ENCODE measurements at regions not wholly inside any gene's neighbourhood (a gene's known extent, or its start where the extent isn't known, plus 50 kb on each side); places are given as distances from the start of the nearest gene placed in this dataset.
"Not testable (repeated sequence)": the region's sequence is repeated elsewhere in the genome, so short reads cannot be mapped to it uniquely, and the experiment has no call there.

GRCh38 chr7:136114467-136114866, 137.3 kb upstream of the MTPN start:
- not testable (repeated sequence) for H3K27ac ChIP-seq (ENCODE audit: low read depth in 1 of 3, low read length in 2 of 3); H3K36me3 ChIP-seq (ENCODE audit: control insufficient read depth in 3 of 3, insufficient read depth in 2 of 3, low read depth in 1 of 3, low read length in 3 of 3); DNase-seq; H3K9me3 ChIP-seq (ENCODE audit: control insufficient read depth in 2 of 2, insufficient read depth in 1 of 2, low read depth in 1 of 2, low read length in 1 of 2); H3K4me1 ChIP-seq (ENCODE audit: control insufficient read depth in 3 of 3, insufficient read depth in 2 of 3, low read depth in 1 of 3, low read length in 2 of 3); FAIRE-seq; H3K27me3 ChIP-seq (ENCODE audit: control insufficient read depth in 3 of 3, insufficient read depth in 3 of 3, low read length in 3 of 3); H3K4me3 ChIP-seq (ENCODE audit: low read depth in 1 of 3, low read length in 3 of 3)
- WGBS, 3 donors = 67 to 76% (median 70%) methylated on average over 6 of the region's 6 CpGs

GRCh38 chr7:136109037-136109436, 131.9 kb upstream of the MTPN start:
- not testable (repeated sequence) for H3K4me1 ChIP-seq (ENCODE audit: control insufficient read depth in 3 of 3, insufficient read depth in 2 of 3, low read depth in 1 of 3, low read length in 2 of 3); H3K36me3 ChIP-seq (ENCODE audit: control insufficient read depth in 3 of 3, insufficient read depth in 2 of 3, low read depth in 1 of 3, low read length in 3 of 3); DNase-seq; H3K27ac ChIP-seq (ENCODE audit: low read depth in 1 of 3, low read length in 2 of 3); FAIRE-seq; H3K4me3 ChIP-seq (ENCODE audit: low read depth in 1 of 3, low read length in 3 of 3); H3K27me3 ChIP-seq (ENCODE audit: control insufficient read depth in 3 of 3, insufficient read depth in 3 of 3, low read length in 3 of 3); H3K9me3 ChIP-seq (ENCODE audit: control insufficient read depth in 2 of 2, insufficient read depth in 1 of 2, low read depth in 1 of 2, low read length in 1 of 2)
- WGBS, 3 donors = 19 to 71% (median 33%) methylated on average over 1 of the region's 1 CpG

- no peaks in the 10 kb centered on the region for H3K27me3 ChIP-seq (ENCODE audit: control insufficient read depth in 3 of 3, insufficient read depth in 3 of 3, low read length in 3 of 3)
- no peak overlapping the region for H3K27ac ChIP-seq (ENCODE audit: low read depth in 1 of 3, low read length in 2 of 3)
- H3K9me3 ChIP-seq (ENCODE audit: control insufficient read depth in 2 of 2, insufficient read depth in 1 of 2, low read depth in 1 of 2, low read length in 1 of 2) = no peaks in the 10 kb centered on the region
- H3K36me3 ChIP-seq (ENCODE audit: control insufficient read depth in 3 of 3, insufficient read depth in 2 of 3, low read depth in 1 of 3, low read length in 3 of 3) = no peaks in the 10 kb centered on the region
- DNase-seq (no peak), FAIRE-seq (no peak)
- H3K4me1 ChIP-seq (ENCODE audit: control insufficient read depth in 3 of 3, insufficient read depth in 2 of 3, low read depth in 1 of 3, low read length in 2 of 3) = no peaks in the 10 kb centered on the region
- WGBS, 3 donors = 56 to 96% (median 80%) methylated on average over 1 of the region's 1 CpG
- H3K4me3 ChIP-seq (ENCODE audit: low read depth in 1 of 3, low read length in 3 of 3) = no peak overlapping the region
These were observed 128.0 kb upstream of the MTPN start for GRCh38 chr7:136105191-136105590.

GRCh38 chr7:136104269-136104603, 127.1 kb upstream of the MTPN start:
- 42 to 59% (median 57%) methylated on average over 2 of the region's 2 CpGs for WGBS, 3 donors
- H3K9me3 ChIP-seq (ENCODE audit: control insufficient read depth in 2 of 2, insufficient read depth in 1 of 2, low read depth in 1 of 2, low read length in 1 of 2) = peaks cover 0 to 2% of the 10 kb centered on the region in 2 donors
- FAIRE-seq = no peak
- H3K27me3 ChIP-seq (ENCODE audit: control insufficient read depth in 3 of 3, insufficient read depth in 3 of 3, low read length in 3 of 3) = no peaks in the 10 kb centered on the region
- no peak for DNase-seq
- no peak overlapping the region for H3K4me3 ChIP-seq (ENCODE audit: low read depth in 1 of 3, low read length in 3 of 3)
- no peak overlapping the region for H3K27ac ChIP-seq (ENCODE audit: low read depth in 1 of 3, low read length in 2 of 3)
- H3K36me3 ChIP-seq (ENCODE audit: control insufficient read depth in 3 of 3, insufficient read depth in 2 of 3, low read depth in 1 of 3, low read length in 3 of 3) = no peaks in the 10 kb centered on the region
- H3K4me1 ChIP-seq (ENCODE audit: control insufficient read depth in 3 of 3, insufficient read depth in 2 of 3, low read depth in 1 of 3, low read length in 2 of 3) = no peaks in the 10 kb centered on the region

- FAIRE-seq = no peak
- no peaks in the 10 kb centered on the region for H3K27me3 ChIP-seq (ENCODE audit: control insufficient read depth in 3 of 3, insufficient read depth in 3 of 3, low read length in 3 of 3)
- 69 to 98% (median 91%) methylated on average over 2 of the region's 2 CpGs for WGBS, 3 donors
These were observed 126.5 kb upstream of the MTPN start for GRCh38 chr7:136103545-136104268.

GRCh38 chr7:136102881-136103280, 125.7 kb upstream of the MTPN start:
- H3K36me3 ChIP-seq (ENCODE audit: control insufficient read depth in 3 of 3, insufficient read depth in 2 of 3, low read depth in 1 of 3, low read length in 3 of 3) = no peaks in the 10 kb centered on the region
- no peak overlapping the region for H3K4me3 ChIP-seq (ENCODE audit: low read depth in 1 of 3, low read length in 3 of 3)
- FAIRE-seq = no peak
- H3K9me3 ChIP-seq (ENCODE audit: control insufficient read depth in 2 of 2, insufficient read depth in 1 of 2, low read depth in 1 of 2, low read length in 1 of 2) = peaks cover 0 to 2% of the 10 kb centered on the region in 2 donors
- H3K27ac ChIP-seq (ENCODE audit: low read depth in 1 of 3, low read length in 2 of 3) = no peak overlapping the region
- H3K27me3 ChIP-seq (ENCODE audit: control insufficient read depth in 3 of 3, insufficient read depth in 3 of 3, low read length in 3 of 3) = no peaks in the 10 kb centered on the region
- no peaks in the 10 kb centered on the region for H3K4me1 ChIP-seq (ENCODE audit: control insufficient read depth in 3 of 3, insufficient read depth in 2 of 3, low read depth in 1 of 3, low read length in 2 of 3)
- DNase-seq = no peak

More at GRCh38 chr7:136103545-136104268, 126.5 kb upstream of the MTPN start:
- Histone ChIP-seq H3K4me3 (ENCODE audit: low read depth in 1 of 3, low read length in 3 of 3) (no peak overlapping the region), H3K9me3 (ENCODE audit: control insufficient read depth in 2 of 2, insufficient read depth in 1 of 2, low read depth in 1 of 2, low read length in 1 of 2) (peaks cover 0 to 2% of the 10 kb centered on the region in 2 donors), H3K36me3 (ENCODE audit: control insufficient read depth in 3 of 3, insufficient read depth in 2 of 3, low read depth in 1 of 3, low read length in 3 of 3) (no peaks in the 10 kb centered on the region), H3K27ac (ENCODE audit: low read depth in 1 of 3, low read length in 2 of 3) (no peak overlapping the region), H3K4me1 (ENCODE audit: control insufficient read depth in 3 of 3, insufficient read depth in 2 of 3, low read depth in 1 of 3, low read length in 2 of 3) (no peaks in the 10 kb centered on the region)
- no peak for DNase-seq

- not testable (repeated sequence) for H3K27ac ChIP-seq (ENCODE audit: low read depth in 1 of 3, low read length in 2 of 3); H3K4me1 ChIP-seq (ENCODE audit: control insufficient read depth in 3 of 3, insufficient read depth in 2 of 3, low read depth in 1 of 3, low read length in 2 of 3); H3K27me3 ChIP-seq (ENCODE audit: control insufficient read depth in 3 of 3, insufficient read depth in 3 of 3, low read length in 3 of 3); H3K4me3 ChIP-seq (ENCODE audit: low read depth in 1 of 3, low read length in 3 of 3); H3K36me3 ChIP-seq (ENCODE audit: control insufficient read depth in 3 of 3, insufficient read depth in 2 of 3, low read depth in 1 of 3, low read length in 3 of 3); DNase-seq; H3K9me3 ChIP-seq (ENCODE audit: control insufficient read depth in 2 of 2, insufficient read depth in 1 of 2, low read depth in 1 of 2, low read length in 1 of 2); FAIRE-seq
- WGBS, 3 donors = 66 to 84% (median 69%) methylated on average over 5 of the region's 5 CpGs
These were observed 115.6 kb upstream of the MTPN start for GRCh38 chr7:136092714-136093113.

GRCh38 chr7:136087881-136088280, 110.7 kb upstream of the MTPN start:
- DNase-seq = no peak
- Histone ChIP-seq H3K9me3 (ENCODE audit: control insufficient read depth in 2 of 2, insufficient read depth in 1 of 2, low read depth in 1 of 2, low read length in 1 of 2) (no peaks in the 10 kb centered on the region), H3K36me3 (ENCODE audit: control insufficient read depth in 3 of 3, insufficient read depth in 2 of 3, low read depth in 1 of 3, low read length in 3 of 3) (no peaks in the 10 kb centered on the region), H3K27ac (ENCODE audit: low read depth in 1 of 3, low read length in 2 of 3) (no peak overlapping the region), H3K4me1 (ENCODE audit: control insufficient read depth in 3 of 3, insufficient read depth in 2 of 3, low read depth in 1 of 3, low read length in 2 of 3) (no peaks in the 10 kb centered on the region), H3K4me3 (ENCODE audit: low read depth in 1 of 3, low read length in 3 of 3) (no peak overlapping the region), H3K27me3 (ENCODE audit: control insufficient read depth in 3 of 3, insufficient read depth in 3 of 3, low read length in 3 of 3) (no peaks in the 10 kb centered on the region)
- FAIRE-seq = no peak
- WGBS, 3 donors = 76 to 84% (median 79%) methylated on average over 1 of the region's 1 CpG

GRCh38 chr7:136086712-136087111, 109.6 kb upstream of the MTPN start:
- no peak for FAIRE-seq
- WGBS, 3 donors = 39 to 46% (median 46%) methylated on average over 3 of the region's 3 CpGs

More at GRCh38 chr7:136086712-136087111, 109.6 kb upstream of the MTPN start:
- Histone ChIP-seq H3K36me3 (ENCODE audit: control insufficient read depth in 3 of 3, insufficient read depth in 2 of 3, low read depth in 1 of 3, low read length in 3 of 3) (no peaks in the 10 kb centered on the region), H3K4me3 (ENCODE audit: low read depth in 1 of 3, low read length in 3 of 3) (no peak overlapping the region), H3K9me3 (ENCODE audit: control insufficient read depth in 2 of 2, insufficient read depth in 1 of 2, low read depth in 1 of 2, low read length in 1 of 2) (no peaks in the 10 kb centered on the region), H3K27ac (ENCODE audit: low read depth in 1 of 3, low read length in 2 of 3) (no peak overlapping the region), H3K27me3 (ENCODE audit: control insufficient read depth in 3 of 3, insufficient read depth in 3 of 3, low read length in 3 of 3) (no peaks in the 10 kb centered on the region), H3K4me1 (ENCODE audit: control insufficient read depth in 3 of 3, insufficient read depth in 2 of 3, low read depth in 1 of 3, low read length in 2 of 3) (no peaks in the 10 kb centered on the region)
- peak; percentile 25 to 33 for DNase-seq

Measured in small intestine (tissue), 7 donors.